HG03571 (cell line): ENCODE measurements at regions not wholly inside any gene's neighbourhood (a gene's known extent, or its start where the extent isn't known, plus 50 kb on each side); places are given as distances from the start of the nearest gene placed in this dataset.
"Not testable (repeated sequence)": the region's sequence is repeated elsewhere in the genome, so short reads cannot be mapped to it uniquely, and the experiment has no call there.

ENCODE experiments used
- ATAC-seq: cut with Tn5 transposase; IDR thresholded peaks from one replicate; pipeline ENCODE4 v1.9.1; 2021; ENCODE audit not compliant: unreplicated experiment

DNA sequence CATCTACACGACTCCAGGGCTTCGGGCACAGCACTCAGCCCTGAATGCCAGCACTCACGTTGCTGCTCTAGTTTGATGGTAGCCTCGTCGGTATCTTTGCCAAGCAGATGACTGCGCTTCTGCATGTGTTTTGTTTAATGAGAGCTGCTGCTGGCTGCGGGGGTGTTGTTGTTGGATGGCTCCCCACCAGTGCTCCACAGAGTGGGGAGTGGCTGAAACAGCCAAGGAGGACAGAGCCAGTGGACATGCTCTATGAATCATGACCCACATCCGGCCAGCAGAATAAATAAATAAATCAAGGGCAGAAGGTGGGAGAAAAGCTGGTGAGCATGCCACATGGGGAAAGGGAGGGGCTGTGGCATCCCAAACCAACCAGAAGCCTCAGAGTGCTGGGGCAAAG is 131.2 kb upstream of the SOX11 start:
- ATAC-seq, result no peak

- no peak for ATAC-seq
These were observed 129.8 kb upstream of the SOX11 start for GRCh38 chr2:5562426-5562825.

- ATAC-seq, result no peak
These were observed 129.3 kb upstream of the SOX11 start for GRCh38 chr2:5562865-5563264.

- no peak for ATAC-seq
These were observed 128.8 kb upstream of the SOX11 start for GRCh38 chr2:5563411-5563810.

DNA sequence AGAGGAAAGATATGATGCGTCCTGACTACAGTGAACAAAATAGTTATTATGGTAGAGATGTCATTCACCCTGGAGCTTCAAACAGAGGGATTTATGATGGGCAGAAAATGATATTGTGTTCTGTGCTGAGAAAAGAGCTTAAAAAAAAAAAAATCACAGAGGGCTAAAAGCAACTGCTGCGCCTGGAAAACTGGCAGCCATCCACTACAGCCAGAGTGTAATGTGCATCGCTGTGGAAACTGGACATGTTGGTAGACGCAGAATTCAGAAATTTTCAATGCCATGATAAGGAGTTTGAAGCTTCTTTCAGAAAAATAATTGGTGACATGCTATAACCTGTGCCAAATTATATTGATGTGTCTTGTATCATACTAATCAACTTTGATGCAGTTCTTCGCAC is 122.9 kb upstream of the SOX11 start:
- no peak for ATAC-seq

- ATAC-seq, result no peak
These were observed 116.2 kb upstream of the SOX11 start for GRCh38 chr2:5576015-5576414.

- ATAC-seq, result no peak
These were observed 104.4 kb upstream of the SOX11 start for GRCh38 chr2:5587766-5588165.

GRCh38 chr2:5588601-5589000 is 103.6 kb upstream of the SOX11 start:
- no peak for ATAC-seq

GRCh38 chr2:5589183-5589582 is 103.0 kb upstream of the SOX11 start:
- ATAC-seq, result no peak

GRCh38 chr2:5590886-5591285 is 101.3 kb upstream of the SOX11 start:
- ATAC-seq, result no peak

- ATAC-seq, result no peak
These were observed 99.3 kb upstream of the SOX11 start for GRCh38 chr2:5592916-5593315.

- no peak for ATAC-seq
These were observed 97.9 kb upstream of the SOX11 start for GRCh38 chr2:5594249-5594695.

DNA sequence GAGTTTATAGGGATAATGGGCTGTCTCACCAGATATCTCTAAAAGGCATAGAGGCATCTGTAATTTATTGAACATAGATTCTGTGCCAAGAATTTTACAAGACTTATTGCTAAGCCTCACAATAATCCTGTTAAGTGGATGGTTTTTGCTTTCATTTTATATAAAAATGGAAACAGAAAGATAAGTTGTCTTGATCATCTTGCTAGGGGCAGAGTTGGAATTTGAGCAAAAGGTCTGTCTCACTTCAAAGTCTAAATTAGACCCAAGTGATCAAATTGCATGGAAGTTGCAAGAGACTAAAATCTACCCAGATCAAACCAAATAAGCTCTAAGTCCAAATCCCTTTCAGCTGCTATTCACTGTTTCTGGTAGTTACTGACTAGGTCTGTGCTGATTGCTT is 95.3 kb upstream of the SOX11 start:
- no peak for ATAC-seq

DNA sequence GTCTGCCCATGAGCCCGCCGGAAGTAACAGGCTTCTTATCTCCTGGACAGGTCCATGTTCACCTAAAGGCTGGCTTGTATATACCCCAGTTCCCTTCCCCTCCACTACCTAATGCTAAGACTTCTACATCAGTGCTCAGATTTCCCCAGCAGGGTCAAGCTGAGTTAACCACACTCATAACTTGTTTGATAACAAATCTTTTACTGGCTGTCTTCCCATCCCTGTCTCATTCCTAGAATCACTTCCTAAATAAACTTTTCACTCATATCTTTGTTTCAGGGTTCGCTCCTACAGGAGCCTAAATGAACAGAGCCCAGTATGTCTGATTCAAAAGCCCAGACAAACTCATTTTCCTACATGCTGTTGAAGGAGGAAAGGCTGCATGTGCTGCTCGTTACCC is 94.0 kb upstream of the SOX11 start:
- no peak for ATAC-seq

DNA sequence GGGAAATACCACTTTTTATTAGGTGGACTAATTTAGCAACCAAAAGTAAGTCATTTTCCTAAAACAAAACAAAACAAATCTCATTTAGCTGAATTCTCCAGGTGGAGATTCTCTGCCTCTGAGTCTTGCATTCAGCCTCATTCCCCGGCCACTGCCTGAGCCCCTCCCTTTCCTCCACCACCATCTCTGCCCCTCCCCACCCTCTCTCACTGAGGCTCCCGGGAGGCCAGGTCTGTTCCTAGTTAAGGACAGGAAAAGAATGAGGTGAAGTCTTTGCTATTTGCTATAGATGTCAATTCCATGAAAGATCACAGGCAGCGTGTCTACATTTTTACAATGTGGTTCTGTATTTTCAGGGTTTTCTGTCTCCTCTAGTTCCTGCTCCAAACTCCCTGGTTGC is 83.0 kb upstream of the SOX11 start:
- ATAC-seq, result no peak

DNA sequence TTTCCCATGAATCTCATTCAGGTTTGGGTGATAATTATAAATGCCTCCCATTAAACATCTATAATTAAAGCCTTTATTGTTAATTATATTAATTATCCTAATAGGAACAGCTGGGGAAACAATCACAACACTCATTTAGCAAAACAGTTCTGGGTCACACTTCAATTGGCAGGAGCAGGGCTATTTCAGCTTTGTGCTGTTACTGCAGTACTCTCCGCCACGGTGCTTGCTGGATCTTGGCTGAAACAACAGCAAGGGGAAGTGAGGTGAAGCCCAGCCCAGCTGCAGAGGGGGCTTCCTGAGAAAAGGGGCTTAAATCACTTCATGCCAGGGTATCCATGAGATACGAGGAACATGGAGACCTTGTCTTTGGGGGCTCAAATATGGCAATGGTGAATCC is 79.5 kb upstream of the SOX11 start:
- no peak for ATAC-seq

GRCh38 chr2:5616019-5616418 is 76.2 kb upstream of the SOX11 start:
- no peak for ATAC-seq

- ATAC-seq, result no peak
These were observed 74.8 kb upstream of the SOX11 start for GRCh38 chr2:5617358-5617757.

GRCh38 chr2:5617796-5618195 is 74.4 kb upstream of the SOX11 start:
- no peak for ATAC-seq

DNA sequence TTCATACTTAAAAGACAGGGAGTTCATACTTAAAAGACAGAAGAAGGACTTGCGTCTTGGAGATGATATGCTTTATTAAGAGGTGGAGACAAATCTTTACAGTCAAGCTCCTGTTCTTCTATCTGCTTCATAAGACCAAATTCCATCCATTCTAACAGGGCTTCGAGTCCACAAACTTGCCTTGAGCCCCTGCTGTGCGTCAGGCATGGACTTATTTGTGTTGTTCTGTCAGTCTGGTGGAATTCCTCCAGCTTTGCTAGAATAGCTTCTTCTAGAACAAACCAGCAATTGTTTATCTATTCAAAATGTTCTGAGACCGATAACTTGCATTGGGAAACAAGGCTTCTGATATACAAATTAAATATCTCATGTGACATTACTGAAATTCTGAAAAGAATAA is 73.9 kb upstream of the SOX11 start:
- no peak for ATAC-seq

DNA sequence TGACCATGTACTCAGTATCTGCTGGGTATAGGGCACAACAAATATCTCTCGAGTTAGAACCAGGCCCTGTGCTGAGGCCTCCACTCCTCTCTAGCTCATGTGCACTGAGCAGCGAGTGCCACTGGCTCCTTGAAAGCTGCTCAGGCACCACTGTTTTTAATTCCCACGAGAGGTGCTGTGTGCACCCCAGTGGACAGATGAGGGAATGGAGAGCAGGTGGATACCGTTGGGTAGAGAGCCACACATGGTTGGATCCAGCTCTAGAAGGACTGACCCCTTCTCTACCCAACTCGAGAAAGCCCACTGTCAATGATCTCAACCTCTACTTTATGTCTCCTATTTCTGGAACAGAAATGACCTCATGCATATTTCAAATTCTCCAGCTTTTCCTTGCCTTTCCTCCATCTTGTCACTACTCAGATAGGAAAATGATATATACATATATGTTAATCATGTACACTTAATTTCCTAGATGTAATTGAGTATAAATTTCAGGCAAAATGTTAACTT is 66.6 kb upstream of the SOX11 start:
- ATAC-seq, result not testable (repeated sequence)

GRCh38 chr2:5628484-5628883 is 63.7 kb upstream of the SOX11 start:
- not testable (repeated sequence) for ATAC-seq

DNA sequence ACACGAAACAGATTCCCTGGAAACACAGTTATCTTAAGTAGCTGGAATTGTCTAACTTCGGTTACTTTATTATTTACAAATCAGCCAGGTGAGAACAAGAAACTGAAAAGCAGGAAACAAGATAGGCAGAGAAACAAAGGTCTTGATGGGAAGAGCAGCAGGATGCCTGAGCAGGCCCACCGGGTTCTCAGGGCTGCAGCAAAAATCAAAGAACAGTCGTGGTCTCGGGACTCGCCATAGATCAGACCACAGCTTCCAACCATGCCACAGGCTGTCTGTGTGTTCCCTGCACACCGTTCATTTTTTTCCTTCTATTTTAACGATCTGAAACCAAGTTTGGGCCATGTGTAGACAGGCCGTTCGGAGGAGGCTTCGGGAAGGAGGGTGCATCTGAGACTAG is 62.7 kb upstream of the SOX11 start:
- not testable (repeated sequence) for ATAC-seq

DNA sequence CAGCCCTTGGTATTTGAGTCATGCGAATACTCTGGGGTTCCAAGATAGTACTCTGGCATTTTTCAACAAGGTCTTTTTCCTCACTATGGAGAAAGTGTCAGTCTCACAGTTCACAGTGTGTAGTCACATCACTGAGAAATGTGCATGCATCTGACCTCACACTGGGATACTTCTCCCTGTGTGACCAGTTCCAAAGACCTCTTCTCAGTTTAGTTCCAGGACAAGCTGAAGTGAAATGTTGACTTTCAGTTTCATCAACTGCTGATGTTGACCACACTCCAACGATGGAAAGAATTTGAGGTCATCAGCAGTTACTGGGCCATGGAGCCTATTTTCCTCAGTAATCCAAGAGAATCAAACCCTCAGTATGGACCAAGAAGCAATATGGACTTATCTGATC is 55.1 kb upstream of the SOX11 start:
- not testable (repeated sequence) for ATAC-seq
